A673 (cell line): ENCODE measurements at regions not wholly inside any gene's neighbourhood (a gene's known extent, or its start where the extent isn't known, plus 50 kb on each side); places are given as distances from the start of the nearest gene placed in this dataset.

Experiments
- BruUV-seq: library from RNA; stranded (reverse); fragments of 400-500 nt; replicated peaks from 2 replicates; lab custom pipeline; 2021; lab: Mats Ljungman, UMichigan
- CTCF ChIA-PET: fragments of 300-600 bp; sonication (Branson Sonifier 250); formaldehyde crosslinking; loops from one replicate; lab custom pipeline; 2022; ENCODE audit warnings: antibody characterized with exemption; lab: Charles Lee
- POLR2A ChIA-PET: fragments of 300-600 bp; sonication (Branson Sonifier 250); formaldehyde crosslinking; loops from one replicate; lab custom pipeline; 2022; ENCODE audit warnings: antibody characterized with exemption; ENCODE audit not compliant: low non-redundant PET; lab: Charles Lee
- DNase-seq: peaks from one replicate; pipeline ENCODE4 v3.0.0-alpha.2; 2015; ENCODE audit warnings: low spot score
- H3K27ac ChIP-seq: fragments of 200-600 bp; sonication (generic); 2 replicates; pipeline ENCODE4 v1.5.1; 2016; ENCODE audit warnings: mixed run types, low read depth, mild to moderate bottlenecking, mixed read lengths, antibody characterized with exemption, low read length; ENCODE audit not compliant: poor library complexity, severe bottlenecking
- H3K27me3 ChIP-seq: fragments of 200-600 bp; sonication (generic); replicated peaks from 2 replicates; pipeline ENCODE4 v1.6.1; 2017; ENCODE audit warnings: mixed run types, low read depth, mild to moderate bottlenecking, mixed read lengths, antibody characterized with exemption, low read length; ENCODE audit not compliant: insufficient read depth, poor library complexity
- H3K36me3 ChIP-seq: fragments of 200-600 bp; sonication (generic); 2 replicates; pipeline ENCODE4 v1.6.1; 2016; ENCODE audit warnings: mixed run types, mild to moderate bottlenecking, mixed read lengths, antibody characterized with exemption, low read length; ENCODE audit not compliant: insufficient read depth, poor library complexity, severe bottlenecking
- H3K4me1 ChIP-seq: fragments of 200-600 bp; sonication (generic); 2 replicates; pipeline ENCODE4 v1.6.1; 2017; ENCODE audit warnings: mixed run types, mild to moderate bottlenecking, mixed read lengths, antibody characterized with exemption, low read length; ENCODE audit not compliant: insufficient read depth, poor library complexity, severe bottlenecking
- H3K4me3 ChIP-seq: fragments of 200-600 bp; sonication (generic); 2 replicates; pipeline ENCODE4 v1.5.1; 2016; ENCODE audit warnings: low read depth, mixed run types, mild to moderate bottlenecking, mixed read lengths, low read length; ENCODE audit not compliant: poor library complexity, severe bottlenecking
- H3K9me3 ChIP-seq: fragments of 200-600 bp; sonication (generic); 2 replicates; pipeline ENCODE4 v1.6.1; 2016; ENCODE audit warnings: mixed run types, low read depth, mild to moderate bottlenecking, mixed read lengths, antibody characterized with exemption, low read length; ENCODE audit not compliant: poor library complexity, severe bottlenecking
- CTCF ChIP-seq: fragments of 300-800, 200-600 bp; sonication (generic); conservative IDR thresholded peaks from 2 replicates; pipeline ENCODE4 v1.5.1; 2017; ENCODE audit warnings: low read depth, mild to moderate bottlenecking, antibody characterized with exemption, low read length, moderate library complexity, mixed read lengths
- EZH2 ChIP-seq: fragments of 200-600 bp; sonication (generic); IDR thresholded peaks from 2 replicates; pipeline ENCODE4 v1.6.1; 2017; ENCODE audit warnings: borderline replicate concordance, low read depth, mild to moderate bottlenecking, mixed read lengths, antibody characterized with exemption, low read length; ENCODE audit not compliant: poor library complexity, severe bottlenecking
- intact Hi-C: fragments of 100-400 bp; cut with micrococcal nuclease; formaldehyde crosslinking; loops from one replicate; pipeline ENCODE4 v1.10.0; 2022; ENCODE audit not compliant: unreplicated experiment

- H3K4me1 ChIP-seq = no peaks in the 10 kb centered on the region
- ChIA-PET POLR2A (no interaction called here), CTCF (no interaction called here)
- no peak for DNase-seq
- no peak overlapping the region for H3K27ac ChIP-seq
- no peaks in the 10 kb centered on the region for H3K9me3 ChIP-seq
- no peaks in the 10 kb centered on the region for H3K36me3 ChIP-seq
- no TSS peak for BruUV-seq
- intact Hi-C loops = no loop called here
- H3K4me3 ChIP-seq = no peak overlapping the region
- H3K27me3 ChIP-seq = no peaks in the 10 kb centered on the region
- TF ChIP-seq EZH2 = no peak
- no peak for TF ChIP-seq CTCF
Observed at GRCh38 chr10:28403090-28403489, 100.2 kb upstream of the MPP7 start.

DNA sequence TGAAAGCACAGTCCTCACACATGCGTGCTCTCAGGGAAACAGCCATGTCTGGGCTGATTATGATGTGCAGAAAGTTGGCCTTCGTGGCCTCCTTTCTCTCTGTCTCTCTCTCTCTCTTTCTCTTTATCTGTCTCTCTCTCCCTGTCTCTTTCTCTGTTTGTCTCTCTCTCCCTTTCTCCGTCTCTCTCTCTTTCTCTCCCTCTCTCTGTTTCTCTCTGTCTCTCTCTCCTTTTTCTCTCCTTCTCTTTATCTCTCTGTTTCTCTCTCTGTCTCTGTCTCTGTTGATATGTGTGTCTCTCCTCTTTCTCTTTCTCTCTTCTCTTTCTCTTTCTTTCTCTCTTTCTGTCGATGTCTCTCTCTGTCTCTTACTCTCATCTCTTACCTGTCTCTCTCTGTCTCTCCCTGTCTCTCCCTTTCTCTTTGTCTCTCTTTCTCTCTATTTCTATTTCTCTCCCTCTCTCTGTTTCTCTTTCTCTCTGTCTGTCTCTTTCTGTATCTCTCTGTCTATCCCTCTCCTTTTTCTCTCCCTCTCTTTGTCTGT is 105.4 kb upstream of the MPP7 start:
- no TSS peak for BruUV-seq
- DNase-seq = no peak
- TF ChIP-seq EZH2 = no peak
- no peak for TF ChIP-seq CTCF
- Histone ChIP-seq H3K9me3 (no peaks in the 10 kb centered on the region), H3K27me3 (no peaks in the 10 kb centered on the region), H3K4me1 (no peaks in the 10 kb centered on the region), H3K4me3 (no peak overlapping the region), H3K27ac (no peak overlapping the region), H3K36me3 (no peaks in the 10 kb centered on the region)
- ChIA-PET CTCF (no interaction called here), POLR2A (interaction anchor here (0.7 kb wide), 1 partner anchor 15 kb away, joined by 3 read pairs; no protein-coding TSS in a partner anchor)
- intact Hi-C loops = no loop called here

- CTCF ChIA-PET = interaction anchor here (0.5 kb wide), 1 partner anchor 1213 kb away, joined by 3 read pairs; no protein-coding TSS in a partner anchor
- no peaks in the 10 kb centered on the region for H3K36me3 ChIP-seq
- intact Hi-C loops = no loop called here
Observed at GRCh38 chr10:28410420-28411135, 107.7 kb upstream of the MPP7 start.

More at GRCh38 chr10:28410420-28411135, 107.7 kb upstream of the MPP7 start:
- POLR2A ChIA-PET = no interaction called here
- no peaks in the 10 kb centered on the region for H3K9me3 ChIP-seq
- BruUV-seq = no TSS peak
- DNase-seq = no peak
- H3K4me1 ChIP-seq = no peaks in the 10 kb centered on the region
- TF ChIP-seq EZH2 (no peak), CTCF (peak; percentile 47)
- no peak overlapping the region for H3K27ac ChIP-seq
- H3K4me3 ChIP-seq = no peak overlapping the region
- no peaks in the 10 kb centered on the region for H3K27me3 ChIP-seq
